ENCODE measurements at regions not wholly inside any gene's neighbourhood (a gene's known extent, or its start where the extent isn't known, plus 50 kb on each side); places are given as distances from the start of the nearest gene placed in this dataset.

DNA sequence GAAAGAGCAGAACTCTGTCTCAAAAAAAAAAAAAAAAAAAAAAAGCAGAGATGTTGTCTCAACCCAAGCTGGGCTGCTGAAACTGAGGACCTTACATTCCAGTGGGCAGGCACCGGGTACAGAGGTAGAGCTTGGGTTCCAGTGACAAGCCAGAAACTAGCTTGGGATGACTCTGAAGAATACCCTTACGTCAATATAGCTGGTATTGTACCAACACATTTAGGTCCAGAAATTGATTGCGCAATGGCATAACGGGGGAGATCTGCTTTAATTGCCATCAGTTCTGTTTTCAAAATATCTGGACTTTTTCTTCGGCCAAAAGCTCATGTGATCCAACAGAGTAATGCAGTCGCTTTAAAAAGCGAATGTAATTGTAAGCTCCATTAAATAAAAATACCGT, 103.1 kb upstream of the UBL3 start:
- TF ChIP-seq EZH2 (IDR thresholded peaks at IDR 0.05; ENCODE audit: borderline replicate concordance, low read depth, low read length, poor library complexity, severe bottlenecking) = no peak
- TF ChIP-seq, protein P1, sequence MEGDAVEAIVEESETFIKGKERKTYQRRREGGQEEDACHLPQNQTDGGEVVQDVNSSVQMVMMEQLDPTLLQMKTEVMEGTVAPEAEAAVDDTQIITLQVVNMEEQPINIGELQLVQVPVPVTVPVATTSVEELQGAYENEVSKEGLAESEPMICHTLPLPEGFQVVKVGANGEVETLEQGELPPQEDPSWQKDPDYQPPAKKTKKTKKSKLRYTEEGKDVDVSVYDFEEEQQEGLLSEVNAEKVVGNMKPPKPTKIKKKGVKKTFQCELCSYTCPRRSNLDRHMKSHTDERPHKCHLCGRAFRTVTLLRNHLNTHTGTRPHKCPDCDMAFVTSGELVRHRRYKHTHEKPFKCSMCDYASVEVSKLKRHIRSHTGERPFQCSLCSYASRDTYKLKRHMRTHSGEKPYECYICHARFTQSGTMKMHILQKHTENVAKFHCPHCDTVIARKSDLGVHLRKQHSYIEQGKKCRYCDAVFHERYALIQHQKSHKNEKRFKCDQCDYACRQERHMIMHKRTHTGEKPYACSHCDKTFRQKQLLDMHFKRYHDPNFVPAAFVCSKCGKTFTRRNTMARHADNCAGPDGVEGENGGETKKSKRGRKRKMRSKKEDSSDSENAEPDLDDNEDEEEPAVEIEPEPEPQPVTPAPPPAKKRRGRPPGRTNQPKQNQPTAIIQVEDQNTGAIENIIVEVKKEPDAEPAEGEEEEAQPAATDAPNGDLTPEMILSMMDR (conservative IDR thresholded peaks at IDR 0.05; ENCODE audit: low read depth, low read length) = no peak
